ENCODE measurements at regions not wholly inside any gene's neighbourhood (a gene's known extent, or its start where the extent isn't known, plus 50 kb on each side); places are given as distances from the start of the nearest gene placed in this dataset.
"Not testable (repeated sequence)": the region's sequence is repeated elsewhere in the genome, so short reads cannot be mapped to it uniquely, and the experiment has no call there.

GRCh38 chr5:176748967-176749935 is 61.1 kb upstream of the UNC5A start:
- DNase-seq (ENCODE audit: low read depth in 1 of 2, low spot score in 1 of 2) = no peak
- Histone ChIP-seq H3K4me3 (replicated peaks; ENCODE audit: insufficient read depth, low read length) (no peak overlapping the region), H3K27ac (replicated peaks) (no peak overlapping the region), H3K27me3 (ENCODE audit: insufficient read depth, poor library complexity, severe bottlenecking) (peaks cover 24% of the 10 kb centered on the region)
- no peak for TF ChIP-seq CTCF (IDR thresholded peaks at IDR 0.05; ENCODE audit: insufficient read depth, low read length)
- no peak for TF ChIP-seq REST (IDR thresholded peaks at IDR 0.05; ENCODE audit: insufficient replicate concordance, low read depth)

GRCh38 chr5:176750144-176750543 is 60.2 kb upstream of the UNC5A start:
- no peak for TF ChIP-seq CTCF (IDR thresholded peaks at IDR 0.05; ENCODE audit: insufficient read depth, low read length)
- no peak for TF ChIP-seq GABPA (IDR thresholded peaks at IDR 0.05; ENCODE audit: low read depth)
- no peak for TF ChIP-seq SPI1 (IDR thresholded peaks at IDR 0.05; ENCODE audit: borderline replicate concordance, low read depth)
- TF ChIP-seq POLR2AphosphoS5 (IDR thresholded peaks at IDR 0.05; ENCODE audit: low read depth) = no peak
- TF ChIP-seq REST (IDR thresholded peaks at IDR 0.05; ENCODE audit: insufficient replicate concordance, low read depth) = no peak
- Histone ChIP-seq H3K27ac (replicated peaks) (no peak overlapping the region), H3K27me3 (ENCODE audit: insufficient read depth, poor library complexity, severe bottlenecking) (peaks cover 16% of the 10 kb centered on the region), H3K4me3 (replicated peaks; ENCODE audit: insufficient read depth, low read length) (no peak overlapping the region)
- DNase-seq (ENCODE audit: low read depth in 1 of 2, low spot score in 1 of 2) = no peak

GRCh38 chr5:176754376-176754973 is 55.9 kb upstream of the UNC5A start:
- Histone ChIP-seq H3K27ac (replicated peaks) (no peak overlapping the region), H3K4me3 (replicated peaks; ENCODE audit: insufficient read depth, low read length) (no peak overlapping the region), H3K27me3 (ENCODE audit: insufficient read depth, poor library complexity, severe bottlenecking) (peaks cover 14% of the 10 kb centered on the region)
- TF ChIP-seq GABPA (IDR thresholded peaks at IDR 0.05; ENCODE audit: low read depth) (no peak), SPI1 (IDR thresholded peaks at IDR 0.05; ENCODE audit: borderline replicate concordance, low read depth) (no peak), CTCF (IDR thresholded peaks at IDR 0.05; ENCODE audit: insufficient read depth, low read length) (no peak), REST (IDR thresholded peaks at IDR 0.05; ENCODE audit: insufficient replicate concordance, low read depth) (no peak), POLR2AphosphoS5 (IDR thresholded peaks at IDR 0.05; ENCODE audit: low read depth) (no peak)
- DNase-seq (ENCODE audit: low read depth in 1 of 2, low spot score in 1 of 2) = no peak

- not testable (repeated sequence) for DNase-seq (ENCODE audit: low read depth in 1 of 2, low spot score in 1 of 2); H3K4me3 ChIP-seq (replicated peaks; ENCODE audit: insufficient read depth, low read length); H3K27ac ChIP-seq (replicated peaks)
- peaks cover 10% of the 10 kb centered on the region for H3K27me3 ChIP-seq (ENCODE audit: insufficient read depth, poor library complexity, severe bottlenecking)
These were observed 54.8 kb upstream of the UNC5A start for GRCh38 chr5:176755593-176755992.

GRCh38 chr5:176757569-176757968 is 52.8 kb upstream of the UNC5A start:
- not testable (repeated sequence) for H3K27ac ChIP-seq (replicated peaks); DNase-seq (ENCODE audit: low read depth in 1 of 2, low spot score in 1 of 2); H3K27me3 ChIP-seq (ENCODE audit: insufficient read depth, poor library complexity, severe bottlenecking); H3K4me3 ChIP-seq (replicated peaks; ENCODE audit: insufficient read depth, low read length)

All from HL-60 (cell line).